Thymus (tissue), 11 donors: ENCODE measurements at regions not wholly inside any gene's neighbourhood (a gene's known extent, or its start where the extent isn't known, plus 50 kb on each side); places are given as distances from the start of the nearest gene placed in this dataset.

Source experiments
- DNase-seq, 9 donors: peaks; one replicate each; pipeline ENCODE4 v3.0.0-alpha.2; 2013; ENCODE audit warnings: low spot score in 9 of 9, low read depth in 6 of 9, missing footprints in 1 of 9
- H3K27ac ChIP-seq, 2 donors: one replicate each; pipeline ENCODE4 v1.5.1; 2013; ENCODE audit warnings: control low read depth in 1 of 2, low read depth in 1 of 2, low read length in 1 of 2, mild to moderate bottlenecking in 1 of 2, moderate library complexity in 1 of 2
- H3K27me3 ChIP-seq, 2 donors: one replicate each; pipeline ENCODE4 v1.5.1; 2013; ENCODE audit warnings: low read length in 1 of 2; ENCODE audit not compliant: control insufficient read depth in 2 of 2, insufficient read depth in 1 of 2
- H3K36me3 ChIP-seq, 2 donors: one replicate each; pipeline ENCODE4 v1.5.1; 2013; ENCODE audit warnings: low read length in 1 of 2, mild to moderate bottlenecking in 1 of 2, moderate library complexity in 1 of 2; ENCODE audit not compliant: control insufficient read depth in 2 of 2, insufficient read depth in 2 of 2
- H3K4me1 ChIP-seq, 2 donors: one replicate each; pipeline ENCODE4 v1.5.1; 2013; ENCODE audit warnings: low read length in 2 of 2; ENCODE audit not compliant: control insufficient read depth in 2 of 2, insufficient read depth in 2 of 2
- H3K4me3 ChIP-seq, 2 donors: one replicate each; pipeline ENCODE4 v1.5.1; 2013; ENCODE audit warnings: low read length in 2 of 2, control low read depth in 1 of 2, mild to moderate bottlenecking in 1 of 2
- H3K9me3 ChIP-seq, 2 donors: one replicate each; pipeline ENCODE4 v1.5.1; 2013; ENCODE audit warnings: low read length in 1 of 2, mild to moderate bottlenecking in 1 of 2; ENCODE audit not compliant: control insufficient read depth in 2 of 2, insufficient read depth in 1 of 2
- WGBS: extraction: QIAGEN DNeasy Blood & Tissue Kit; methylation state at CpG from one replicate; pipeline ENCODE4 v1.1.7; 2013; 5-methylcytosine and 5-hydroxymethylcytosine counted together
- donor health status: healthy.

DNA sequence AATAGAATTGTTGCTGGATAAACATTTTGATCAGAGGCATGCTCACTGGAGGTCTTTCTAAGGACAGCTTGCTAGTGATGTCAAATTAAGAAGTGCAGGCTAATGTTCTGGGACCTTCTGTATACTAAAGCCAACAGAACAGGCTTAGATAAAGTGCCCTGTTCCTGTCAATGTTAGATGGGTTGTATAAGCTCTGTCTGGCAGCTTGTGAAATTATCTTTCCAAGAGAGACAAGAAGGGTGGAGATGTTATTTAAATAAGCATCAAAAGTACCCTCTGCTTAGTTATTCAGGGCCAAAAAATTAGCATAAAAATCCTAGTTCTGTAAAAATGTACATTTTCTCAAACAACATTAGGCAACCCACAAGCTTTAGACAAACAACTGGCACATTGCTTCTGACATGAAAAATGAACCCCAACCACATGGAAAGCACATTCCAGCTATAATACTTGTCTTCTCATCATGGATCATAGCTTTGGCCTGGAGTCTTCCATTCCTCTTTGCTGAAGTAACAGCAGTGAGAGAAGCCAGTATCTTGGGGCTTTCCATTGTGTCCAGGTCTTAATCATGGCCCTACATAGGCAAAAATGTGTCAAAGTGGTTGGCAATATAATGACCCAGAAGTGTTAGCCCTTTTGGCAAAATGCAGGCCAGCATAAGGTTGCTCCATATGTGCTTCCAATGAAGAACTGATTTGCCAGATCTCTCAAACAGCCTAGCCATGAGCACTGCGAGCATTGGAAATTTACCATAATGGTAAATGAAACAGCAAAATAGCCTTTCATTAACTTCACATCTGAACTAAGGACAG, 478.1 kb upstream of the ZNF804A start:
- no peaks in the 10 kb centered on the region for H3K4me1 ChIP-seq
- 94% methylated on average over 1 of the region's 1 CpG for WGBS
- no peaks in the 10 kb centered on the region for H3K36me3 ChIP-seq
- H3K9me3 ChIP-seq, result peaks cover 0 to 1% of the 10 kb centered on the region in 2 donors
- no peak for DNase-seq
- H3K27me3 ChIP-seq, result no peaks in the 10 kb centered on the region
- no peak overlapping the region for H3K4me3 ChIP-seq
- no peak overlapping the region for H3K27ac ChIP-seq

DNA sequence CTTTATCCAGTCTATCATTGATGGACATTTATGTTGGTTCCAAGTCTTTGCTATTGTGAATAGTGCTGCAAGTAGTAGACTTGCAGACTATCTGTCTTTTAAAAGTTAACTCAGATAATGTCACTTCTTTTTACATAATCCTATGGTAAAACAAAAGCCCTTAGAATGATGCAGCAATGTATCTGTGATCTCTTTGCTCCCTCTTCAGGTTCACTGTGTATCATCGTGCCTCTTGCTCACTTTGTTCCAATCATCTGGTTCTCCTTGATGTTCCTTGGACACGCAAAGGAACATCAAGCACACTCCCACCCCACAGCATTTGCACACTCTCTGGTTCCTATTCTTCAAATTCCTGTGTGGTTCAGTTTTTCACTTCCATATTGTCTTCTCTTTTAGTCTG, 472.5 kb upstream of the ZNF804A start:
- Histone ChIP-seq H3K9me3 (no peaks in the 10 kb centered on the region), H3K27me3 (no peaks in the 10 kb centered on the region), H3K4me1 (no peaks in the 10 kb centered on the region), H3K27ac (no peak overlapping the region), H3K4me3 (no peak overlapping the region), H3K36me3 (no peaks in the 10 kb centered on the region)
- no peak for DNase-seq
- 94% methylated on average over 2 of the region's 2 CpGs for WGBS

DNA sequence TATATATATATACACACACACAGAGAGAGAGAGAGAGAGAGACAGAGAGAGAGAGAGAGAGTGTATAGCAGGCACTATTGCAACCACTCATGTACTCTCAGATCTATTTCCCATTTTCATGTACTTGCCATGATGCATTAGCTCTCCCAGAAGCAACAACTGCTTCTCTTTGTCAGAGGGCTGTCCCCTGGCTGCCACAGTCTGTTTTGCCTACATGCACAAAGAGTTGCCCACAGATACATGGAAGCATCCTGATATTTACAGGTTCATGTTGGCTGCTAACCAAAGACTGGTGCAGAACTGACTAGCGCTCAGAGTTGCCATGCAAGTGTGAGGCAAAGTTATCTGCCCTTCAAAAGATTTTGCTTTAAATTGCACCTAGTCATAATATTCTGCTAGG, 469.3 kb upstream of the ZNF804A start:
- H3K36me3 ChIP-seq, result no peaks in the 10 kb centered on the region
- H3K4me1 ChIP-seq, result no peaks in the 10 kb centered on the region
- H3K27ac ChIP-seq, result no peak overlapping the region
- WGBS, result 96% methylated on average over 1 of the region's 1 CpG
- no peak for DNase-seq
- no peak overlapping the region for H3K4me3 ChIP-seq
- no peaks in the 10 kb centered on the region for H3K27me3 ChIP-seq
- no peaks in the 10 kb centered on the region for H3K9me3 ChIP-seq

DNA sequence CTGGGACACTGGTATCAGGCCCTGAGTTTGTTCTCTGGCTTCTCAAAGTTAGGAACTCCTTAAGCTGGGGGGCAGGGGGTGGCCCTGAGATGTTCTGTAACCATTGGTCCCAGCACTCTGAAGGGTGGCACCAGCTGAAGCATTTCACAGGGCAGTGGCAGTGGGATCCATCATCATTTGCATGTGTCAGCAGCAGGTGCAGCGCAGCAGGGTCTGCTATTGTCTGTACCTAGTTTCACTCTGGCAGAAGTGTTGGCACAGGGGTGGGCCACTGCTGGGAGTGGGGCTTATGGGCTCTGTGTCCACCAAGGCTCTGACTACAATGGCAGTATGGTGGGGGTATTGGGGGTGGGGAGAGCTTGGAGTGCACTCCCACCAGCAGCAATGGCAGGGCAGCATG, 460.4 kb upstream of the ZNF804A start:
- no peak overlapping the region for H3K27ac ChIP-seq
- H3K4me1 ChIP-seq, result no peaks in the 10 kb centered on the region
- no peak overlapping the region for H3K4me3 ChIP-seq
- no peak for DNase-seq
- no peaks in the 10 kb centered on the region for H3K27me3 ChIP-seq
- H3K36me3 ChIP-seq, result no peaks in the 10 kb centered on the region
- peaks cover 0 to 15% of the 10 kb centered on the region in 2 donors for H3K9me3 ChIP-seq
- 96% methylated on average over 1 of the region's 1 CpG for WGBS

DNA sequence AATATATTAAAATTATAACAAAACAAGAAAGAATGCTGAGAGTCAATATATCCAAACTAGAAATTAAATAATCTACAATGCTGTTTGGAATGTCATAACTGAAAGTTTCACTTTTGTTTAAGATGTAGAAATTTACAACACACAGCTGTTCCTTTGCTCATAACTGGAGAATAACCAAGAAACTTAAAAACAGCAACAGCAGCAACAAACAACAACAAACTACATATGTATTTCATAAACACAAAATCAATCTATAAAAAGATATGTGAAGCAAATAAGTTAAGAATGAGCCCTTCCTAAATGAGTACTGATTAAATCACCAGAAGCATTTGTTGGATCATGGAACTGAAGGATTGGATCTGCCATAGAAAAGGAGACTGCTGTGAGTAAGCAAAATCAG, 456.5 kb upstream of the ZNF804A start:
- Histone ChIP-seq H3K27ac (no peak overlapping the region), H3K36me3 (no peaks in the 10 kb centered on the region), H3K27me3 (no peaks in the 10 kb centered on the region), H3K4me3 (no peak overlapping the region), H3K4me1 (no peaks in the 10 kb centered on the region), H3K9me3 (peaks cover 0 to 18% of the 10 kb centered on the region in 2 donors)
- no peak for DNase-seq

DNA sequence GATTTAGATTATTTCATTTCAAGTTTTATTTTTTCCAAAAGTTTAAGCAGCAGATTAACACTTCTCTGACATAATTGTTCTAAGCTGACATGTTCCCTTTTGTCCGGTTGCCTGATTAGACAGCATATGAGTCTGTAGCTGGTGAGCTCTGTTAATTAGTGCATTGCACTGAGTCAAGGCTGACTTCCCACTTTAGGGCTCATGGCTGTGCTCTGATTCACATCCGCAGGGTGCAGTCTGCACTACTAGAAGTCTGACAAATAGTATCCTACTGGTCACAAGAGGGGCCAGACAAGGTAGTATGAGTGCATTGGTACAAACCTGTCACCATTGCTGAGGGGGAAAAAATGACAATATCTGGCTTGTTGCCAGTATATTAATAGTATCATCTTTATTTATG, 443.9 kb upstream of the ZNF804A start:
- DNase-seq, result no peak
- Histone ChIP-seq H3K36me3 (no peaks in the 10 kb centered on the region), H3K9me3 (peaks cover 0 to 2% of the 10 kb centered on the region in 2 donors), H3K4me1 (no peaks in the 10 kb centered on the region), H3K27me3 (no peaks in the 10 kb centered on the region), H3K4me3 (no peak overlapping the region), H3K27ac (no peak overlapping the region)
- 92% methylated on average over 2 of the region's 2 CpGs for WGBS

DNA sequence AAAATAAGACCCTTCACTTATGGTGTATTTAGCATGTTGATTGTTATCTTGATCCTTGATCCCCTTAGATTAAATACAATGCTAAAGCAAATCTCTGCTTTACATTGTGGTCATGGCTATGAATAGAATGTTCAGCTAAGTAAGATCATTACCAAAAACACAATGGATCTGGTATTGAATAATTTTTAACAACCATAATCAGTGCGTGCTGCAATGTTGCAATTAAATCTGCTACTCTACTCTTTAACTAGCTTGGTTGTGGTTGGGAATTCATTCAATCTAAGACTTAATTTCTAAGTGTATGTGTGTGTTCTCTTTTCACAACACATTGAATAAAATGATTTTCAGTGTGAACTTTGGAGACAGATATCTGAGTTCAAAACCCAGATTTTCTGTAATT, 442.5 kb upstream of the ZNF804A start:
- H3K4me3 ChIP-seq, result no peak overlapping the region
- H3K27ac ChIP-seq, result no peak overlapping the region
- H3K4me1 ChIP-seq, result no peaks in the 10 kb centered on the region
- DNase-seq, result no peak
- no peaks in the 10 kb centered on the region for H3K36me3 ChIP-seq
- no peaks in the 10 kb centered on the region for H3K9me3 ChIP-seq
- H3K27me3 ChIP-seq, result no peaks in the 10 kb centered on the region
- 98% methylated on average over 1 of the region's 1 CpG for WGBS

DNA sequence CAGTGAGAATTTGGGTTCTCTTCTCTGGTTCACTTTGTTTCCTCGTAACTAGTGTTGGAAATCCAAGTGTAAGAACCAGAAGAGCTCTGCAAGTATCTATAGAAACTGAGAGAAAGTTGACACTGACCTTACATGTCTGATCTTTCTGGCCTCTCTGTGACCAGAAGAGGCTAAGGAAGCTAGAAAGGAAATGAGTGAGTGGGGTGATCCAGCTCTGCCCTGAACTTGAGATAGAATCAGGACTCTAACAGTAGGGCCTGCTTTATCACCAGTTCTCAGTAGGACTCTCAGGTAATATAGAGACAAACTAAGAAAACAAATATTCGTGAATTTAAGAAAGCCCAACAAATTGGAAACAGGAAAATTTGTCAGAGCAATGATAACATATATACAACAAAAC, 441.2 kb upstream of the ZNF804A start:
- Histone ChIP-seq H3K27ac (no peak overlapping the region), H3K9me3 (no peaks in the 10 kb centered on the region), H3K27me3 (no peaks in the 10 kb centered on the region), H3K4me3 (no peak overlapping the region), H3K4me1 (no peaks in the 10 kb centered on the region), H3K36me3 (no peaks in the 10 kb centered on the region)
- no peak for DNase-seq
- 41% methylated on average over 2 of the region's 2 CpGs for WGBS

DNA sequence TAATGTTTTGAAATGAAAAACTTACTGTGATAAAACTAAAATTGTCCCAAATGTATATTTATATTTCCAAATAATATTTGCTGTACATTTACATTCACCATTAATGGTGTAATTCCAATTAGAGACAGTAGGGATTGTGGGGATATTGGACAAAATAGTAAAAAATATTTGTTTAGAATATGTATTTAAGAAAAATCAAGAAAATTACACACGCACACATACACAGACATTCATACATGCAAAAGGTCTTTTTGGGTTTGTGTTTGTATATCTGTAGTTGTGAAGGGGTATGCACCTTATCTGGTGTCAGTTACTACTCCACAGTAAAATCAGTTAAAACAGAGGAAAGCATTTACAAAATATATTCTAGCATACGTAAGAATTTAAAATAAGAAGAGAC, 435.9 kb upstream of the ZNF804A start:
- no peaks in the 10 kb centered on the region for H3K4me1 ChIP-seq
- H3K27me3 ChIP-seq, result no peaks in the 10 kb centered on the region
- H3K4me3 ChIP-seq, result no peak overlapping the region
- no peak overlapping the region for H3K27ac ChIP-seq
- no peaks in the 10 kb centered on the region for H3K36me3 ChIP-seq
- no peaks in the 10 kb centered on the region for H3K9me3 ChIP-seq
- DNase-seq, result no peak
- WGBS, result 95% methylated on average over 2 of the region's 2 CpGs
